Glutamatergic neuron (in vitro differentiated cells): ENCODE measurements at regions not wholly inside any gene's neighbourhood (a gene's known extent, or its start where the extent isn't known, plus 50 kb on each side); places are given as distances from the start of the nearest gene placed in this dataset.

Source experiments
- DNase-seq: peaks from one replicate; pipeline ENCODE4 v3.0.0; 2022
- H3K27ac Mint-ChIP-seq: one replicate; pipeline ENCODE4 v1.8.0; 2020; ENCODE audit warnings: mild to moderate bottlenecking, mixed read lengths, inconsistent platforms; ENCODE audit not compliant: unreplicated experiment
- H3K27me3 Mint-ChIP-seq: one replicate; pipeline ENCODE4 v1.8.0; 2020; ENCODE audit warnings: mild to moderate bottlenecking, moderate library complexity, mixed read lengths, inconsistent platforms; ENCODE audit not compliant: unreplicated experiment
- H3K36me3 Mint-ChIP-seq: one replicate; pipeline ENCODE4 v1.8.0; 2020; ENCODE audit warnings: mild to moderate bottlenecking, mixed read lengths, inconsistent platforms; ENCODE audit not compliant: unreplicated experiment
- H3K4me1 Mint-ChIP-seq: one replicate; pipeline ENCODE4 v1.8.0; 2020; ENCODE audit warnings: mild to moderate bottlenecking, low read depth, mixed read lengths, inconsistent platforms; ENCODE audit not compliant: unreplicated experiment
- H3K4me3 Mint-ChIP-seq: one replicate; pipeline ENCODE4 v1.8.0; 2020; ENCODE audit warnings: mild to moderate bottlenecking, mixed read lengths, inconsistent platforms; ENCODE audit not compliant: unreplicated experiment
- H3K9me3 Mint-ChIP-seq: one replicate; pipeline ENCODE4 v1.8.0; 2020; ENCODE audit warnings: mild to moderate bottlenecking, moderate library complexity, mixed read lengths, inconsistent platforms; ENCODE audit not compliant: unreplicated experiment
- CTCF ChIP-seq: fragments of 200-600 bp; sonication (generic); IDR thresholded peaks from one replicate; pipeline ENCODE4 v1.5.0; 2021; ENCODE audit not compliant: partially characterized antibody, unreplicated experiment

GRCh38 chr13:73248711-73249580 lies 190.1 kb downstream of the KLF5 start:
- no peaks in the 10 kb centered on the region for H3K36me3 Mint-ChIP-seq

GRCh38 chr13:73248154-73248553 lies 189.3 kb downstream of the KLF5 start:
- Mint-ChIP-seq H3K9me3 (peaks cover 2% of the 10 kb centered on the region), H3K27me3 (no peaks in the 10 kb centered on the region), H3K36me3 (no peaks in the 10 kb centered on the region), H3K27ac (no peak overlapping the region), H3K4me1 (peaks cover 2% of the 10 kb centered on the region), H3K4me3 (no peak overlapping the region)
- TF ChIP-seq CTCF: no peak
- DNase-seq: no peak

More at GRCh38 chr13:73248711-73249580, 190.1 kb downstream of the KLF5 start:
- DNase-seq: no peak
- no peaks in the 10 kb centered on the region for H3K27me3 Mint-ChIP-seq
- H3K27ac Mint-ChIP-seq: no peak overlapping the region
- peaks cover 2% of the 10 kb centered on the region for H3K4me1 Mint-ChIP-seq
- peaks cover 2% of the 10 kb centered on the region for H3K9me3 Mint-ChIP-seq
- TF ChIP-seq CTCF: no peak
- no peak overlapping the region for H3K4me3 Mint-ChIP-seq

GRCh38 chr13:73245246-73245645 lies 186.4 kb downstream of the KLF5 start:
- H3K4me1 Mint-ChIP-seq: no peaks in the 10 kb centered on the region
- no peak for TF ChIP-seq CTCF
- no peak overlapping the region for H3K4me3 Mint-ChIP-seq
- no peaks in the 10 kb centered on the region for H3K36me3 Mint-ChIP-seq
- H3K27ac Mint-ChIP-seq: no peak overlapping the region
- H3K9me3 Mint-ChIP-seq: peaks cover 2% of the 10 kb centered on the region
- H3K27me3 Mint-ChIP-seq: no peaks in the 10 kb centered on the region
- no peak for DNase-seq

GRCh38 chr13:73244467-73244866 lies 185.7 kb downstream of the KLF5 start:
- Mint-ChIP-seq H3K9me3 (no peaks in the 10 kb centered on the region), H3K36me3 (no peaks in the 10 kb centered on the region), H3K4me1 (no peaks in the 10 kb centered on the region), H3K27ac (no peak overlapping the region), H3K27me3 (no peaks in the 10 kb centered on the region), H3K4me3 (no peak overlapping the region)
- no peak for TF ChIP-seq CTCF
- no peak for DNase-seq

GRCh38 chr13:73242515-73243015 lies 183.8 kb downstream of the KLF5 start:
- no peaks in the 10 kb centered on the region for H3K36me3 Mint-ChIP-seq
- no peaks in the 10 kb centered on the region for H3K4me1 Mint-ChIP-seq
- TF ChIP-seq CTCF: no peak
- no peaks in the 10 kb centered on the region for H3K27me3 Mint-ChIP-seq
- DNase-seq: no peak
- no peaks in the 10 kb centered on the region for H3K9me3 Mint-ChIP-seq
- H3K4me3 Mint-ChIP-seq: no peak overlapping the region
- H3K27ac Mint-ChIP-seq: no peak overlapping the region
